HG03196 (cell line): ENCODE measurements at regions not wholly inside any gene's neighbourhood (a gene's known extent, or its start where the extent isn't known, plus 50 kb on each side); places are given as distances from the start of the nearest gene placed in this dataset.
"Not testable (repeated sequence)": the region's sequence is repeated elsewhere in the genome, so short reads cannot be mapped to it uniquely, and the experiment has no call there.

Source experiments
- ATAC-seq: cut with Tn5 transposase; IDR thresholded peaks from one replicate; pipeline ENCODE4 v1.9.1; 2021; ENCODE audit not compliant: unreplicated experiment

- ATAC-seq: no peak
These were observed 425.5 kb downstream of the BCKDHB start for GRCh38 chr6:80531681-80532619.

GRCh38 chr6:80530103-80530502 lies 423.6 kb downstream of the BCKDHB start:
- no peak for ATAC-seq

GRCh38 chr6:80528115-80528514 lies 421.6 kb downstream of the BCKDHB start:
- no peak for ATAC-seq

GRCh38 chr6:80527552-80528052 lies 421.1 kb downstream of the BCKDHB start:
- ATAC-seq: no peak

GRCh38 chr6:80523531-80523997 lies 417.1 kb downstream of the BCKDHB start:
- ATAC-seq: no peak

- ATAC-seq: no peak
These were observed 416.5 kb downstream of the BCKDHB start for GRCh38 chr6:80523010-80523409.

- no peak for ATAC-seq
These were observed 416.1 kb downstream of the BCKDHB start for GRCh38 chr6:80522576-80522975.

- no peak for ATAC-seq
These were observed 413.5 kb downstream of the BCKDHB start for GRCh38 chr6:80519811-80520594.

- no peak for ATAC-seq
These were observed 411.1 kb downstream of the BCKDHB start for GRCh38 chr6:80517525-80517924.

GRCh38 chr6:80510521-80510920 lies 404.1 kb downstream of the BCKDHB start:
- ATAC-seq: not testable (repeated sequence)

- no peak for ATAC-seq
These were observed 402.6 kb downstream of the BCKDHB start for GRCh38 chr6:80508885-80509630.

- no peak for ATAC-seq
These were observed 398.4 kb downstream of the BCKDHB start for GRCh38 chr6:80504882-80505281.

- ATAC-seq: no peak
These were observed 397.2 kb downstream of the BCKDHB start for GRCh38 chr6:80503660-80504059.

GRCh38 chr6:80502871-80503270 lies 396.4 kb downstream of the BCKDHB start:
- ATAC-seq: no peak

- no peak for ATAC-seq
These were observed 395.2 kb downstream of the BCKDHB start for GRCh38 chr6:80501636-80502035.

- ATAC-seq: not testable (repeated sequence)
These were observed 391.4 kb downstream of the BCKDHB start for GRCh38 chr6:80497696-80498486.

GRCh38 chr6:80489911-80490635 lies 383.6 kb downstream of the BCKDHB start:
- ATAC-seq: no peak

GRCh38 chr6:80488190-80488589 lies 381.7 kb downstream of the BCKDHB start:
- no peak for ATAC-seq

GRCh38 chr6:80485494-80485893 lies 379.0 kb downstream of the BCKDHB start:
- ATAC-seq: not testable (repeated sequence)
